Caco-2 (cell line): ENCODE measurements at regions not wholly inside any gene's neighbourhood (a gene's known extent, or its start where the extent isn't known, plus 50 kb on each side); places are given as distances from the start of the nearest gene placed in this dataset.
"Not testable (repeated sequence)": the region's sequence is repeated elsewhere in the genome, so short reads cannot be mapped to it uniquely, and the experiment has no call there.

Source experiments
- BruUV-seq: library from RNA; stranded (reverse); fragments of 400-500 nt; replicated peaks from 2 replicates; lab custom pipeline; 2021; lab: Mats Ljungman, UMichigan
- CTCF ChIA-PET: fragments of 300-600 bp; sonication (Branson Sonifier 250); formaldehyde crosslinking; loops from one replicate; lab custom pipeline; 2022; ENCODE audit warnings: antibody characterized with exemption; lab: Charles Lee
- POLR2A ChIA-PET: fragments of 300-600 bp; sonication (Branson Sonifier 250); formaldehyde crosslinking; loops from one replicate; lab custom pipeline; 2022; ENCODE audit warnings: antibody characterized with exemption; lab: Charles Lee
- DNase-seq, 2 experiments: peaks; one replicate each; pipeline versions ENCODE4 v3.0.0 to v3.0.0-alpha.2; 2020 to 2022
- H3K27me3 ChIP-seq: replicated peaks from 2 replicates; pipeline ENCODE4 v1.6.0; 2011; ENCODE audit warnings: low read length; ENCODE audit not compliant: control insufficient read depth, insufficient read depth
- H3K36me3 ChIP-seq: 2 replicates; pipeline ENCODE4 v1.5.1; 2011; ENCODE audit warnings: low read length; ENCODE audit not compliant: control insufficient read depth, insufficient read depth
- H3K4me1 ChIP-seq: fragments of 250-450 bp; sonication (Bioruptor Pico); 2 replicates; pipeline ENCODE4 v1.5.1; 2020; ENCODE audit warnings: mild to moderate bottlenecking
- H3K4me3 ChIP-seq: 2 replicates; pipeline ENCODE4 v1.5.1; 2011; ENCODE audit warnings: low read depth, mild to moderate bottlenecking, control low read depth, low read length
- H3K9me3 ChIP-seq: fragments of 250-450 bp; sonication (Bioruptor Pico); 2 replicates; pipeline ENCODE4 v1.5.1; 2020; ENCODE audit warnings: mild to moderate bottlenecking, moderate library complexity
- H3K27ac Mint-ChIP-seq: one replicate; pipeline ENCODE4 v1.8.0; 2022; ENCODE audit warnings: mixed read lengths; ENCODE audit not compliant: unreplicated experiment
- H3K27me3 Mint-ChIP-seq: one replicate; pipeline ENCODE4 v1.8.0; 2022; ENCODE audit warnings: mixed read lengths; ENCODE audit not compliant: insufficient read depth, unreplicated experiment
- H3K36me3 Mint-ChIP-seq: one replicate; pipeline ENCODE4 v1.8.0; 2022; ENCODE audit warnings: mild to moderate bottlenecking, mixed read lengths; ENCODE audit not compliant: insufficient read depth, unreplicated experiment
- H3K4me1 Mint-ChIP-seq: one replicate; pipeline ENCODE4 v1.8.0; 2022; ENCODE audit warnings: low read depth, mixed read lengths; ENCODE audit not compliant: unreplicated experiment
- H3K4me3 Mint-ChIP-seq: one replicate; pipeline ENCODE4 v1.8.0; 2022; ENCODE audit warnings: mild to moderate bottlenecking, moderate library complexity, mixed read lengths; ENCODE audit not compliant: unreplicated experiment
- H3K9me3 Mint-ChIP-seq: one replicate; pipeline ENCODE4 v1.8.0; 2022; ENCODE audit warnings: mixed read lengths; ENCODE audit not compliant: unreplicated experiment
- CTCF ChIP-seq, 2 experiments: fragments of 200-600 bp in 1 of 2; IDR thresholded peaks; 1 replicate in 1 of 2; 2 replicates in 1 of 2; pipeline versions ENCODE4 v1.5.1 to v1.8.0; 2011 to 2022; ENCODE audit warnings: antibody characterized with exemption in 1 of 2, control low read depth in 1 of 2, inconsistent platforms in 1 of 2, low read depth in 1 of 2, low read length in 1 of 2, mild to moderate bottlenecking in 1 of 2, moderate library complexity in 1 of 2; ENCODE audit not compliant: insufficient read depth in 1 of 2, severe bottlenecking in 1 of 2, unreplicated experiment in 1 of 2
- intact Hi-C: fragments of 100-400 bp; cut with micrococcal nuclease; formaldehyde crosslinking; loops from one replicate; pipeline ENCODE4 v1.10.0; 2022; ENCODE audit not compliant: unreplicated experiment

GRCh38 chr12:105476616-105477015 lies 146.1 kb downstream of the C12orf75 start:
- no peaks in the 10 kb centered on the region for H3K36me3 Mint-ChIP-seq
- no peak for TF ChIP-seq CTCF (IDR thresholded peaks at IDR 0.05; ENCODE audit: insufficient read depth in 1 of 2, low read depth in 1 of 2, low read length in 1 of 2, severe bottlenecking in 1 of 2, unreplicated experiment in 1 of 2)
- ChIA-PET POLR2A (no interaction called here), CTCF (no interaction called here)
- Histone ChIP-seq H3K36me3 (no peaks in the 10 kb centered on the region), H3K4me3 (no peak overlapping the region), H3K27me3 (no peaks in the 10 kb centered on the region), H3K9me3 (no peaks in the 10 kb centered on the region), H3K4me1 (peaks cover 28% of the 10 kb centered on the region)
- intact Hi-C loops, result no loop called here
- peaks cover 24% of the 10 kb centered on the region for H3K4me1 Mint-ChIP-seq
- BruUV-seq, result no TSS peak
- H3K9me3 Mint-ChIP-seq, result peaks cover 10% of the 10 kb centered on the region
- H3K27me3 Mint-ChIP-seq, result no peaks in the 10 kb centered on the region
- DNase-seq, result no peak
- H3K4me3 Mint-ChIP-seq, result no peak overlapping the region
- H3K27ac Mint-ChIP-seq, result no peak overlapping the region

GRCh38 chr12:105477873-105478272 lies 147.4 kb downstream of the C12orf75 start:
- TF ChIP-seq CTCF (IDR thresholded peaks at IDR 0.05; ENCODE audit: insufficient read depth in 1 of 2, low read depth in 1 of 2, low read length in 1 of 2, severe bottlenecking in 1 of 2, unreplicated experiment in 1 of 2), result no peak
- no peak overlapping the region for H3K4me3 Mint-ChIP-seq
- H3K9me3 Mint-ChIP-seq, result peaks cover 10% of the 10 kb centered on the region
- peak overlapping the region; percentile 62 for H3K27ac Mint-ChIP-seq
- no peaks in the 10 kb centered on the region for H3K36me3 Mint-ChIP-seq
- BruUV-seq, result no TSS peak
- ChIA-PET POLR2A (no interaction called here), CTCF (no interaction called here)
- peaks cover 27% of the 10 kb centered on the region for H3K4me1 Mint-ChIP-seq
- Histone ChIP-seq H3K9me3 (no peaks in the 10 kb centered on the region), H3K4me3 (no peak overlapping the region), H3K27me3 (no peaks in the 10 kb centered on the region), H3K4me1 (peaks cover 28% of the 10 kb centered on the region), H3K36me3 (no peaks in the 10 kb centered on the region)
- intact Hi-C loops, result no loop called here
- H3K27me3 Mint-ChIP-seq, result no peaks in the 10 kb centered on the region
- no peak for DNase-seq

GRCh38 chr12:105478788-105479187 lies 148.3 kb downstream of the C12orf75 start:
- CTCF ChIA-PET, H3K4me3 ChIP-seq, intact Hi-C loops, H3K36me3 ChIP-seq, H3K36me3 Mint-ChIP-seq, DNase-seq, POLR2A ChIA-PET, H3K9me3 Mint-ChIP-seq, H3K27me3 Mint-ChIP-seq, H3K4me3 Mint-ChIP-seq, H3K9me3 ChIP-seq, H3K27me3 ChIP-seq, BruUV-seq: not testable (repeated sequence)
- H3K4me1 Mint-ChIP-seq, result peaks cover 37% of the 10 kb centered on the region
- peaks cover 28% of the 10 kb centered on the region for H3K4me1 ChIP-seq
- peak overlapping the region; percentile 62 for H3K27ac Mint-ChIP-seq
